PC-3 (cell line): ENCODE measurements at regions not wholly inside any gene's neighbourhood (a gene's known extent, or its start where the extent isn't known, plus 50 kb on each side); places are given as distances from the start of the nearest gene placed in this dataset.

Experiments
- ATAC-seq: fragments of 200-7000 bp; cut with Tn5 transposase; 2 replicates; pipeline ENCODE4 v1.9.1; 2020; ENCODE audit warnings: mild to moderate bottlenecking, moderate library complexity
- BruUV-seq: library from RNA; stranded (reverse); fragments of 400-500 nt; replicated peaks from 2 replicates; lab custom pipeline; 2021; lab: Mats Ljungman, UMichigan
- CTCF ChIA-PET: fragments of 300-600 bp; sonication (Branson Sonifier 250); formaldehyde crosslinking; loops from one replicate; lab custom pipeline; 2022; ENCODE audit warnings: antibody characterized with exemption; lab: Charles Lee
- POLR2A ChIA-PET: fragments of 300-600 bp; sonication (Branson Sonifier 250); formaldehyde crosslinking; loops from one replicate; lab custom pipeline; 2022; ENCODE audit warnings: antibody characterized with exemption; ENCODE audit not compliant: unreplicated experiment; lab: Charles Lee
- DNase-seq: peaks from one replicate; pipeline ENCODE4 v3.0.0-alpha.2; 2015
- H2AFZ ChIP-seq: fragments of 300-600 bp; sonication (generic); 2 replicates; pipeline ENCODE4 v1.6.0; 2016; ENCODE audit warnings: antibody characterized with exemption, low read length
- H3F3A ChIP-seq: fragments of 300-600 bp; sonication (generic); one replicate; pipeline ENCODE4 v1.6.0; 2017; ENCODE audit warnings: antibody characterized with exemption, low read length, control low read depth, mild to moderate bottlenecking; ENCODE audit not compliant: unreplicated experiment
- H3K27ac ChIP-seq: fragments of 300-600 bp; sonication (generic); 2 replicates; pipeline ENCODE4 v1.5.1; 2016; ENCODE audit warnings: mild to moderate bottlenecking, low read length
- H3K27me3 ChIP-seq: fragments of 300-600 bp; sonication (generic); 2 replicates; pipeline ENCODE4 v1.6.1; 2016; ENCODE audit warnings: low read length, mixed read lengths
- H3K36me3 ChIP-seq: fragments of 300-600 bp; sonication (generic); 2 replicates; pipeline ENCODE4 v1.6.1; 2016; ENCODE audit warnings: low read depth, mixed run types, low read length, mixed read lengths
- H3K4me1 ChIP-seq: fragments of 300-600 bp; sonication (generic); 2 replicates; pipeline ENCODE4 v1.5.1; 2016; ENCODE audit warnings: low read length; ENCODE audit not compliant: insufficient read depth
- H3K4me2 ChIP-seq: fragments of 300-600 bp; sonication (generic); 2 replicates; pipeline ENCODE4 v1.6.0; 2016; ENCODE audit warnings: low read length
- H3K4me3 ChIP-seq: fragments of 300-600 bp; sonication (generic); 2 replicates; pipeline ENCODE4 v1.5.1; 2016; ENCODE audit warnings: mild to moderate bottlenecking, low read length, mixed read lengths
- H3K79me2 ChIP-seq: fragments of 300-600 bp; sonication (generic); 2 replicates; pipeline ENCODE4 v1.6.1; 2017; ENCODE audit warnings: low read length, mixed read lengths
- H3K9ac ChIP-seq: fragments of 300-600 bp; sonication (generic); 2 replicates; pipeline ENCODE4 v1.6.0; 2016; ENCODE audit warnings: mild to moderate bottlenecking, low read length
- H3K9me2 ChIP-seq: fragments of 300-600 bp; sonication (generic); replicated peaks from 2 replicates; pipeline ENCODE4 v1.6.1; 2016; ENCODE audit warnings: mixed run types, low read length, mixed read lengths
- H3K9me3 ChIP-seq: fragments of 300-600 bp; sonication (generic); 2 replicates; pipeline ENCODE4 v1.6.1; 2016; ENCODE audit warnings: low read length, mixed read lengths
- H4K20me1 ChIP-seq: fragments of 300-600 bp; sonication (generic); 2 replicates; pipeline ENCODE4 v1.6.1; 2016; ENCODE audit warnings: low read length, mixed read lengths
- EZH2 ChIP-seq: fragments of 300-600 bp; sonication (generic); IDR thresholded peaks from one replicate; pipeline ENCODE4 v1.6.1; 2017; ENCODE audit warnings: antibody characterized with exemption, mild to moderate bottlenecking, low read length; ENCODE audit not compliant: unreplicated experiment
- EZH2phosphoT487 ChIP-seq: fragments of 300-600 bp; sonication (generic); IDR thresholded peaks from 2 replicates; pipeline ENCODE4 v1.6.1; 2018; ENCODE audit warnings: mild to moderate bottlenecking, antibody characterized with exemption, low read length, borderline replicate concordance
- intact Hi-C: fragments of 100-400 bp; cut with micrococcal nuclease; formaldehyde crosslinking; loops from 2 replicates; pipeline ENCODE4 v1.9.0; 2023
- TF ChIP-seq, protein P1 (sequence below): fragments of 300-600 bp; sonication (generic); conservative IDR thresholded peaks from 2 replicates; pipeline ENCODE4 v1.5.1; 2017; ENCODE audit warnings: antibody characterized with exemption, low read depth, mild to moderate bottlenecking, low read length

DNA sequence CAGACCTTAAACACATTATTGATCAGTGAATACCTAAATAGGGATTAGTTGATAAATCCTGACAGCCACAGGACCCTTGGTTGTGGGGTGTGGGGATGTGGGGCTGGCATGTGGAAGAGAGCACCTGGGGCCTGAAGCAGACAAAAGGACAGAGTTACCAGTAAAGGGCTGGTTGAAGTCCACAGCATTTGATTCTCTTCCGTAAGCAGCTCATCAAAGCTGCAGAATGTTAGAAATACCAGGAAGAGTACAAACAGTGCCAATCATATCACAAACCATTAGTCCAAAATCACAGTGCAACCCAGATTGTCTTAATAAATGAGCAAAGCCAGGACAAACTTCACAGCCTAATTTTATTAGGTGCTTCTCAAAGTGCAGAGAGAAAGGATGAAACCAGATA is 92.5 kb upstream of the KL start:
- Histone ChIP-seq H2AFZ (no peak overlapping the region), H3K79me2 (no peaks in the 10 kb centered on the region), H3K36me3 (no peaks in the 10 kb centered on the region), H3K9me3 (no peaks in the 10 kb centered on the region), H3F3A (no peaks in the 10 kb centered on the region), H4K20me1 (no peaks in the 10 kb centered on the region), H3K27ac (no peak overlapping the region), H3K4me1 (no peaks in the 10 kb centered on the region), H3K9ac (no peak overlapping the region), H3K9me2 (no peaks in the 10 kb centered on the region), H3K4me2 (no peak overlapping the region), H3K27me3 (no peaks in the 10 kb centered on the region), H3K4me3 (no peak overlapping the region)
- no TSS peak for BruUV-seq
- CTCF ChIA-PET: no interaction called here
- TF ChIP-seq, protein P1, sequence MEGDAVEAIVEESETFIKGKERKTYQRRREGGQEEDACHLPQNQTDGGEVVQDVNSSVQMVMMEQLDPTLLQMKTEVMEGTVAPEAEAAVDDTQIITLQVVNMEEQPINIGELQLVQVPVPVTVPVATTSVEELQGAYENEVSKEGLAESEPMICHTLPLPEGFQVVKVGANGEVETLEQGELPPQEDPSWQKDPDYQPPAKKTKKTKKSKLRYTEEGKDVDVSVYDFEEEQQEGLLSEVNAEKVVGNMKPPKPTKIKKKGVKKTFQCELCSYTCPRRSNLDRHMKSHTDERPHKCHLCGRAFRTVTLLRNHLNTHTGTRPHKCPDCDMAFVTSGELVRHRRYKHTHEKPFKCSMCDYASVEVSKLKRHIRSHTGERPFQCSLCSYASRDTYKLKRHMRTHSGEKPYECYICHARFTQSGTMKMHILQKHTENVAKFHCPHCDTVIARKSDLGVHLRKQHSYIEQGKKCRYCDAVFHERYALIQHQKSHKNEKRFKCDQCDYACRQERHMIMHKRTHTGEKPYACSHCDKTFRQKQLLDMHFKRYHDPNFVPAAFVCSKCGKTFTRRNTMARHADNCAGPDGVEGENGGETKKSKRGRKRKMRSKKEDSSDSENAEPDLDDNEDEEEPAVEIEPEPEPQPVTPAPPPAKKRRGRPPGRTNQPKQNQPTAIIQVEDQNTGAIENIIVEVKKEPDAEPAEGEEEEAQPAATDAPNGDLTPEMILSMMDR: no peak
- TF ChIP-seq EZH2: no peak
- TF ChIP-seq EZH2phosphoT487: no peak
- POLR2A ChIA-PET: no interaction called here
- intact Hi-C loops: no loop called here
- ATAC-seq (no peak), DNase-seq (no peak)

DNA sequence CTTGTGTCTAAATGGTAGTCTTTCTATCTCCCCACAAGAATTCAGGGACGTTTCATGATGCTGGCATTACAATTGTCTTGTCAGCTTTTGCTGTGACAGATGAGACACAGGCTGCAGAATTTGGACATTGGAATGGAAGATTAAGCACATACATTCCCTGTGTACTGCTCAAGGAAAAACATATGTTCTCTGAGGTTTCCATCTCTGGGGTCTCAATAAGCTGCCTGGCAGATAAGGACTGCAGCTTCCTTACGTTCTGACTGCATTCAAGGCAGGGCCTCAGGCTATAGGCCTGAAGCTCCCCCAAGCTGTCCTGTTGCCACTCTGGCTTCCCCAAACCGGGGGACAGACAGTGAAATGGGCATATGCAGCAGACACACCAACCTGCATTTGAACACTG is 91.3 kb upstream of the KL start:
- H3K27ac ChIP-seq: no peak overlapping the region

DNA sequence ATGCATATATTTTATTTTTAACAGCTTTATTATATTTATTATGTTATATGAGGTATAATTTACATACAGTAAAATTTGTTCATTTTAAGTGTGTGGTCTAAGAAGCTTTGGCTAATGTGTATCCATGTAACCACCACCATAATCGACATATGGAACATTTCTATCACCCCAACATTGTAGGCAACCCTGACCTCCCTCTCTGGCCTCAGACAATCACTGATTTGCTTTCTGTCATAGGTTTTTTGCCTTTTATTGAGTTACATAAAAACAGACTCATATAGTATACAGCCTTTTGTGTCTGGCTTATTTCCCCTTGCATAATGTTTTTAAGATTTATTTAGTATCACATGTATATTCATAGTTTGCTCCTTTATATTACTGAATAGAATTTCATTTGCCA is 90.7 kb upstream of the KL start:
- BruUV-seq: no TSS peak
- Histone ChIP-seq H3K4me2 (no peak overlapping the region), H3K9me3 (no peaks in the 10 kb centered on the region), H3K27me3 (no peaks in the 10 kb centered on the region), H3F3A (no peaks in the 10 kb centered on the region), H3K9ac (no peak overlapping the region), H3K4me3 (no peak overlapping the region), H3K4me1 (no peaks in the 10 kb centered on the region), H3K27ac (no peak overlapping the region), H4K20me1 (no peaks in the 10 kb centered on the region), H2AFZ (no peak overlapping the region), H3K9me2 (no peaks in the 10 kb centered on the region), H3K79me2 (no peaks in the 10 kb centered on the region), H3K36me3 (no peaks in the 10 kb centered on the region)
- ATAC-seq: no peak
- intact Hi-C loops: no loop called here
- ChIA-PET POLR2A (no interaction called here), CTCF (no interaction called here)
- TF ChIP-seq EZH2phosphoT487 (no peak), EZH2 (no peak)
- TF ChIP-seq, protein P1: no peak
- DNase-seq: no peak

More for the DNA sequence above, 91.3 kb upstream of the KL start:
- TF ChIP-seq, protein P1: no peak
- TF ChIP-seq EZH2 (no peak), EZH2phosphoT487 (no peak)
- DNase-seq: no peak
- ATAC-seq: no peak
- no peak overlapping the region for H3K4me3 ChIP-seq
- no TSS peak for BruUV-seq
- no peaks in the 10 kb centered on the region for H3K4me1 ChIP-seq
- H3K36me3 ChIP-seq: no peaks in the 10 kb centered on the region
- H3K4me2 ChIP-seq: no peak overlapping the region
- POLR2A ChIA-PET: no interaction called here
- no peaks in the 10 kb centered on the region for H3K79me2 ChIP-seq
- H3K9ac ChIP-seq: no peak overlapping the region
- CTCF ChIA-PET: no interaction called here
- no peaks in the 10 kb centered on the region for H3K9me3 ChIP-seq
- no peaks in the 10 kb centered on the region for H3F3A ChIP-seq
- H2AFZ ChIP-seq: no peak overlapping the region
- H3K9me2 ChIP-seq: no peaks in the 10 kb centered on the region
- intact Hi-C loops: no loop called here
- no peaks in the 10 kb centered on the region for H3K27me3 ChIP-seq
- H4K20me1 ChIP-seq: no peaks in the 10 kb centered on the region
